HG03469 (cell line): ENCODE measurements at regions not wholly inside any gene's neighbourhood (a gene's known extent, or its start where the extent isn't known, plus 50 kb on each side); places are given as distances from the start of the nearest gene placed in this dataset.

Source experiments
- ATAC-seq: cut with Tn5 transposase; IDR thresholded peaks from one replicate; pipeline ENCODE4 v1.9.1; 2021; ENCODE audit warnings: mild to moderate bottlenecking, moderate library complexity, moderate number of reproducible peaks; ENCODE audit not compliant: unreplicated experiment

DNA sequence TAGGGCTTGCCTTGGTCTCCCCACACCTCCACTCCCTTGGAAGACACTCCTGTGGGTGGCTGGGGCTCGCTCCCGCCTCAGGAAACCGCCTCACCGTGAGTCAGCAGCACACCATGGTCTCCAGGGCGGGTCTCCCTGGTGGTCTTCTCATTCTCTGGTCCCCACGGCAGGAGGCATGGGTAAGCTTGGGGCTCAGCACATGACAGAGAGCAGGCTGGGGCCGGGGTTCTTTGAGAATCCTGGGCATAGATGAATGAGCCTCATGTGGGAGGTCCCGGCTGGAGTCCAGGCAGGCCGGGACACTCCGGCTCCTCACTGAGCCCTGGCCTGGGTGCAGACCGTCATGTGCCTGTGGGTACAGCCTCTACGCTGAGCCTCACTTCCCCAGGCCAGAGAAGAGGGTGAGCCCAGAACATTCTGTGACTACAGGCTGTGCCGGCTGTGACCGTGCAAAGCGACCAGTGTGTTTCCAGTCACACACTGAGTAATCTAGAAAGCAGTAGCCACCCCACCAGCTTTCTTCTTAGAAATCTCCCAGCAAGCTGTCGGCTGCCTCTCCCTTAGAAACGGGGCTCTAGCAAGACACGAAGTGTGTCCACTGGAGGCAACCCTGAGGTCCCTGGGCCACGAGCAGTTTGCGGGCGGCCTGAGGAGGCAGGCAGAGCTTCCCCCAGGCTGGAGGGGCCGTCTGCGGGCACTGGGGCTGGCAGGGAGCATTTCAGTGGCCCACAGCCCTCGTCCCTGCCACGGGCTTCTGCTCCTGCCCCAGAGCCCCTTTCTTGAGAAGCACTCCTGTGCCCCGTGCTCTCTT lies 93.1 kb downstream of the RHOB start:
- ATAC-seq, result no peak

- no peak for ATAC-seq
These were observed 93.9 kb downstream of the RHOB start for GRCh38 chr2:20540587-20541293.

DNA sequence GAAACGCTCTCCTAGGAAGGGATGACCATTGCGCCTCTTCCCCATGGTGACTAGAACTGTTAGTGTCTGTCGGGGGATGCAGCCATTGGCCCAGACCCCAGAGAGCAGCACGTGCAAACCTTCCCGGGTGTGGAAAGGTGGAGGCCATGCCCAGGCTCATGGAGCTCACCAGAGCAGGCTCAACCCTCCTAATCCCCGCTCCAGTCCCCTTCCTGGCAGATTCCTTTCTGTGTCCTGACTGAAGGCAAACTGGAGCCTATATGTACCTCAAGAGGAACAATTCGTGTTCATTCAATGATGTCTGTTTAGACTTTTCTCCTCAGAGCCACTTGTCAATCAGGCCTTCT lies 94.4 kb downstream of the RHOB start:
- no peak for ATAC-seq

GRCh38 chr2:20541651-20542050 lies 94.8 kb downstream of the RHOB start:
- no peak for ATAC-seq

DNA sequence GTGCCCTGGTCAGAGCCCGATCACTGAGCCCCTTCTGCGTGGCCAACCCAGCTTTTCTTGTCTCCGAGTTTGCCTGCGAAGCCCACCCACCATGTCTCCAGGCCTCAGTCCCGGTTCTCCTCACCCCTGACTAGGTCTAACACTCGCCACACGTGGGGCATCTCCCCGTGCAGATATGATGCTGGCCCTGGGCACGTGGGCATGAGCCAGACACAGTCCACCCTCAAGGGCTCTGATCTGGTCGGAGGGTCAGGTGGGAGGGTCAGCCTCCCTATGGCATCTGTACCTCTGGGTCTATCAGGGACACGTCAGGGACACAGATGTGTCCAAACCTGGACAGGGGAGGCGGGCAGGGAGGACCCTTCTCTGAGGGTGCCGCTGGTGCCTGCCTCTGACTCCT lies 95.4 kb downstream of the RHOB start:
- no peak for ATAC-seq

DNA sequence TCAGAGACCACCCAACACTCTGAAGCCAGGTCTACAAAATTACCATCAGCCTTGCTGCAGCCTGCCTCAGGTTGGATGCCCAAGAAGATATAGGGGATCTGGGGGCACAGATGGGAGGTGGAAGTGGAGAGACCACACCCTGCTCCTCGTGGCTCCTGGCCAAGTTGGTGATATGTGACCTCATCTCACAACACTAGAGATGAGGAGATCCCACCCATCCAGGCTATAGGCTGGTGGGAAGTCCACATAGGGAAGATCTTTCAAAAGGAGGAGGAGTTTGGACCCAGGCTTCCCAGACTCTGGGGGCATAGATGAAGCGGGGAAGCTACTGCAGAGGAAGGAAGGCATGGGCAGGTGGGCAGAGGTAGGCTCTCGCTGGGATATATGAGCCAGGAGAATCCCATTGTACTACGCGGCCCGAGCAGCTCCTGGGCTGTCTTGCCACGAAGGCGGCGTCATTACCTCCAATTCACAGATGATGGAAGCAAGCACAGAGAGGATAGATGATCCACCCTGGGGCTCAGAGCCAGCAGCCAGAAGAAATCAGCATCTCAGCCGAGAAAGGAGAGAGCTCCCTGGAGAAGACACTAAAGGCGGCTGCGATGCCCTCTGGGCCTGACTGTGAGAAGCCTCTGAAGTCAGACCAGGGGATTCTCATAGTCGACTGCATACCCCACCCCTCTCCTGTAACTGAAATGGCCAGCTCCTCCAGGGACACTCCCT lies 96.0 kb downstream of the RHOB start:
- ATAC-seq, result no peak

DNA sequence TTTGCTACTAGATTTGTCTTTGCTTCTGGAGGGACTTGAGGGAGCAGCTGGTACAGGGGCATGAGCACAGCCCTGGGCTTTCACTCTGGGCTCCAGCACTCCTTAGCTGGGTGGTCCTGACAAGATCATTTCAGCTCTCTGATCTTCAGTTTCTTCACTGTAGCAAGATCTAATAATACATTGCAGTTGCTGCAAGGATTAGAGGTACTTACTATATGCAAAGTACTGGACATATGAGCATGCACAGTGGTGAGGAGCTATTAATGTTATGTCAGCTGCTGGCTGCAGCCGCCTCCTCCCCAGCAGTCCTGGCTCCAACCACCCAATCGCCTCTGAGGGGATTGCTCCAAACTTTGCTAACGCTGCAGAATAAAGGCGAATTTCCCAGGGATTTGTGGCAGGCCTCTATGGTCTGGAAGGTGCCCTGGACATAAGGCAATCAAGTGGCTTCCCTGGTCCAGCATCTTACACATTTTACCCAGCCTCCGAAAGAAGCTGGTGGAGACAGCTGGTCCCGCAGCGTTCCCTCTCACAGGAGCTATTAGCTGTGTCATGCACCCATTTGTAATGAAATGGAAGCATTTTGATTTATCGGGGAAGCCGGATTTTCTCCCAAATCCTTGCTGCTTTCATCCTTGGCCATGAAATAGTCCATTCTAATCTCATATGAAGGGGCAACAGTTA lies 96.7 kb downstream of the RHOB start:
- no peak for ATAC-seq

DNA sequence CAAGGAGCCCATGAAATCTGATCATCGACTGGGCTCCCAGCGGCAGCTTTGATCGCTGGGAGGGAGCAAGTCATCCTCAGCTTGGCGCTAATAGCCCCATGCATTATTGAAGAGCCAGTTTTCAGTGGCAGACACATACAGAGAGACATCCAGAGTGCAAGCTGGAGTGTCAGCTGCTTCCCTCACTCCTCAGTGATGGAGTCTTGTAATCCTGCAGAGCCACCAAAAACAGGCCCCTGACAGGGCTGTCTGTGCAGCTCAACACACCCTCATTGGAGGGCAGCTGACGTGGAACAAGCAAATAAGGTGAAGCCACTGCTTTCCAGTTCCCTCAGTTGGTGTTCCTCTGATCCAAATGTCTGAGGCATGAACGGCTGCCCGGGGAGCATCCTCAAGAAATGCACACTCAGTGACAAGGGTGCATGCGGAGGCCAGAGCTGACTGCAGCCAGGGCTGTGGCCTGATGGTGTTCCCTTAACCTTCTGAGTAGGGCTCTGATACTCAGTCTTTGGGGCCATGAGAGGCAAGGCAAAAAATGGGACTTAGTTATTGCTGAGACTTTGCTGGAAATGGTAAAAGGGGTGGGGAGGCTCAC lies 97.4 kb downstream of the RHOB start:
- ATAC-seq, result no peak

DNA sequence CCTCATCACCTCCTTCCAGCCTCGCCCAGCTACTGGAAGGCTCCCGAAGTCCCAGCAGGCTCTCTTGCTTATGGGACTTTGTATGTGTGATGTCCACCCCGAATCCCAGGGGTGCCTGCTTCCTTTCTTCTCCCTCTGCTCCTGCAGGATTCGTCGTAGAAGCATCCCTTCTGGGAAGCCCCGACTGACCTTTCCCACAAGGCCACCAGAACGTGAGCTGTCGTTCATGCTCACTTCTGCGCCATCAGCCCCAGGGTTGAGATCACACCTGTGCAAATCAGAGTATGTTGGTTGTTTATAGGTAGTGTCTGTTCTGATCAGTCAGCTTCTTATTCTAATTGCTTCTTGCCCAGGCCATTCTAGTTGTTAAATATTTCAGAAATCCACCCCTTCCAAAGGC lies 101.8 kb downstream of the HS1BP3 start:
- ATAC-seq, result no peak

GRCh38 chr2:20549691-20550348 lies 101.1 kb downstream of the HS1BP3 start:
- ATAC-seq, result no peak

GRCh38 chr2:20551260-20551944 lies 99.5 kb downstream of the HS1BP3 start:
- ATAC-seq, result no peak

GRCh38 chr2:20551945-20552328 lies 99.0 kb downstream of the HS1BP3 start:
- no peak for ATAC-seq

DNA sequence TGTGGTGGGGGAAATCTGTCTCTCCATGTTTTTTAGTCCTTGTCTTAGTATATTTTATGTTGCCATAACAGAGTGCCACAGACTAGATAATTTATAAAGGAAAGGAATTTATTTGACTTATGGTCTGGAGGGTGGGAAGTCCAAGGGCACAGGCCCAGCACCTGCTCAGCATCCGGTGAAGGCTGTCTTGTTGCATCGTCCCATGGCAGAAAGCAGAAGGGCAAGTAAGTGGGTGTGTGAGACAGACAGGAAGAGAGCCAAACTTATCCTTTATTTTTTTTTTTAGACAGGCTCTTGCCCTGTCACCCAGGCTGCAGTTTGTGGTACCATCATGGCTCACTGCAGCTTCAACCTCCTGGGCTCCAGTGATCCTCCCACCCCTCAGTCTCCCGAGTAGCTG lies 98.1 kb downstream of the HS1BP3 start:
- no peak for ATAC-seq

- ATAC-seq, result no peak
These were observed 97.3 kb downstream of the HS1BP3 start for GRCh38 chr2:20553580-20553979.

DNA sequence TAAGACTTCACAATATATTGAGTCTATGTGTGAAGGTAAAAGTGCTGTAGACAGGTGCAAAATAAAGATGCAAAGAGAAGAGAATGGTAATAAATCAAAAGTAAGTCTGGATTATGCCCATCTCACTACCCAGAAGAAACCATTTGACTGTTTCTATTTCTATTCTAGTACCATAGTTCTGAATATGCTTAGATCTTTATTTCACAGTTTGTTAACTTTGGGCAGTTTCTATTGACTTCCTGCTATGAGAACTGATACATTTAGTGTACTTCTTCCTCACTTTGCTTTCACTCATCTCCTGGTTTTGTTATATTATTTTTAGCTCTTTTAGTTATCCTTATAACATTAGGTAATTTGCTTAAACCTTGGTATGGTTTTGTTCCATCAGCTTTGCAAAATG lies 94.9 kb downstream of the HS1BP3 start:
- no peak for ATAC-seq

DNA sequence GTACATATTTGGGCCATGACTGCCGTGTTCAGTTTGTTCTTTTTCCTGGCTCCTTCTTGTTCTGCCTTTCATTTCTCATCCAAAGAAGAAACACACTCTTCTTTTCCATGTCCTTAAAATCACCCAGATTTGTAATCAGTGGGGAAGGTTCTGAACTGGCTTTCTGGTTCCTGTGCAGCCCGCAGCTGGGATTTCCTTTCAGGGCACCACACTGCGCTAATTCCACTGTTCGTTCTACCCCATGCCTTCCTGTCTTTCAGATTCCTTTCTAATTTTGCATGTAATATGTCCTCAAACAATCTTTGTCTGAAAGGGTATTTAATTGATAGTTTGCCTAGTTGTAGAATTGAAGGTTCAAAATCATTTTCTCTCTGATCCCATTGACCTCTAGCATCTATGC lies 94.1 kb downstream of the HS1BP3 start:
- ATAC-seq, result no peak

DNA sequence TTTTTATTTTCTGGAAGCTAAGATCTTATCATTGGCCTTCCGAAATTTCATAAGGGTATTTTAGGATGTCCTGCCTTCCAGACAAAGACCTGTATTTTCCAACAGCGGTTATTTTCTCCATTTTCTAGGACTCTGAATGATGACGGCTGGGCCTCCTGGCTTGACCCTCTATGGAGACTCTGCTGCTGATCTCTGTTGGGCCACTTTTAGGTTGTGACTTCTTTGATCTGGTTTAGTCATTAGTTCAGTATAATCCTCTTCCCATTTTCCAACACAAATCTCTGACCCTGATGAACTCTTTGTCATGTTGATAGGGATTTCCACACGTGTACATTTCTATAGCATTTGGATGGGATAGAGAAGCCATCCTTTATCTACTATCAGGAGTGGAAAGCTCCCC lies 93.7 kb downstream of the HS1BP3 start:
- no peak for ATAC-seq

DNA sequence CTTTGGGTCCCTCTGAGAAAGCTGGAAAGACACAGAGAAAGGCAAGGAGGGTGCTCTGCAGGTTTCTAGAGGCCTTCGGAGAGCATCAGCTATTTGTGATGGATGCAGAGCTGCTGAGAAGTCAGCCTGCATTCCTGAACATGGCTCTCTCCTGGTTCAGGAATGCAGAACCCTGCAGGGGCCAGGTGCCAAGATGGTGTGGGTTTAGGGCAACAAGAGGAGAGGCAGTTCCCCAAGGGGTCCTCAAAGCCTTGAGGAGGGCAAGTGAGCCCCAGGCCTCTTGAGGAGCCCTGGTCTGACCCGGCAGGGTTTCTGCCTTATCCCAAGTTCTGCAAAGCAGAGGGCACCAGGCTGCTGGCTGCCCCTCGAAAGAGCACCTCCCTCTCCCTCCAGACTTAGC lies 93.3 kb downstream of the HS1BP3 start:
- ATAC-seq, result no peak

DNA sequence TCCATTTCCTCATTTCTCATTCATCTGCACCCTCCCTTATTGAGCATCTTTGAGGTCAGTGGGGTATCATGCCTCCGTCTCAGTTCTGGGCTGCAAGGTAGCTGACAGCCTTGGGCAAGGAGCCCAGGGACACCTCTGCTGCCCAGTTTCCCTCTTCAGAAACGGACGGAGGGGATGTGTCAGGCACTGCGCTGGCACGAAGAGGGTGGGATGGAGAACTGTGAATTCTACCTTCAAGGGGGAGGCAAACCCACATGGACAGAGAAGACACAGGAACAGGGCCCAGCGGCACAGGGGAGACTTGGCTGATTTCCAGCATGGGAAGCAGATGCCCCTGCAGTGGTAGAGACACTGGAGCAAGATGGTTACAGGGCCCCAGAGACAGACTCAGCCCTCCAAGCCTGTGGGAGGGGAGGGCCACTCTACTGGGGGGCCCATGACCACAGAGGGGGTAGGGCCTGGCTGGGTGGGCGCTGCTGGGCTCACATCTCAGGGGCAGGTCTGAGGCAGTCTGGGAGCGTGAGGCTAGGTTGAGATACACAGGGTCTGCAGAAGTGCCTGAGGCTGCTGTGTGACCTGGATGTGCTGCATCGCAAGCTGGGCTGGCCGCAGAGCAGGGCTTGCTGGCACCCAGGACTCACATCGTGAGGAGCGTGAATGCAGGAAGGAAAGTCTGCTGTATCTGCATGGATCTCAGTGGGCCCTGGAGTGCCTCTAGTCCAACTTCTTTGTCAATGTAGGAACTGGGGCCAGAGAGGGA lies 92.3 kb downstream of the HS1BP3 start:
- ATAC-seq, result no peak
